Neuronal stem cell (in vitro differentiated cells): ENCODE measurements at regions not wholly inside any gene's neighbourhood (a gene's known extent, or its start where the extent isn't known, plus 50 kb on each side); places are given as distances from the start of the nearest gene placed in this dataset.

Experiments used
- DNase-seq: peaks from one replicate; pipeline ENCODE4 v3.0.0-alpha.2; 2013; ENCODE audit warnings: low spot score
- H2AFZ ChIP-seq: one replicate; pipeline ENCODE4 v1.6.1; 2013; ENCODE audit warnings: mild to moderate bottlenecking, low read length, inconsistent platforms
- H2AK5ac ChIP-seq: 2 replicates; pipeline ENCODE4 v1.6.1; 2013; ENCODE audit warnings: low read depth, mild to moderate bottlenecking, inconsistent platforms, low read length, moderate library complexity, mixed read lengths
- H2BK120ac ChIP-seq: 2 replicates; pipeline ENCODE4 v1.6.1; 2013; ENCODE audit warnings: low read depth, mild to moderate bottlenecking, inconsistent platforms, low read length, moderate library complexity, mixed read lengths
- H2BK12ac ChIP-seq: one replicate; pipeline ENCODE4 v1.6.1; 2013; ENCODE audit warnings: low read length, inconsistent platforms
- H2BK15ac ChIP-seq: 2 replicates; pipeline ENCODE4 v1.6.1; 2013; ENCODE audit warnings: mild to moderate bottlenecking, low read length, inconsistent platforms, mixed read lengths
- H2BK5ac ChIP-seq: one replicate; pipeline ENCODE4 v1.6.1; 2013; ENCODE audit warnings: inconsistent platforms, mild to moderate bottlenecking, low read length, moderate library complexity
- H3K14ac ChIP-seq: one replicate; pipeline ENCODE4 v1.6.1; 2013; ENCODE audit warnings: low read length, inconsistent platforms
- H3K18ac ChIP-seq: 2 replicates; pipeline ENCODE4 v1.6.1; 2013; ENCODE audit warnings: low read length, inconsistent platforms
- H3K23ac ChIP-seq: 2 replicates; pipeline ENCODE4 v1.6.1; 2013; ENCODE audit warnings: low read depth, mild to moderate bottlenecking, mixed read lengths, low read length, inconsistent platforms; ENCODE audit not compliant: poor library complexity
- H3K27ac ChIP-seq: replicated peaks from 3 replicates; pipeline ENCODE4 v1.5.1; 2013; ENCODE audit warnings: low read length, inconsistent platforms
- H3K27me3 ChIP-seq, 3 experiments: 2 replicates each; pipeline ENCODE4 v1.6.1; 2013; ENCODE audit warnings: low read length in 3 of 3, mild to moderate bottlenecking in 2 of 3, inconsistent platforms in 1 of 3, low read depth in 1 of 3, mixed read lengths in 1 of 3, moderate library complexity in 1 of 3; ENCODE audit not compliant: control insufficient read depth in 3 of 3, insufficient read depth in 3 of 3
- H3K36me3 ChIP-seq, 2 donors: replicated peaks in 1 of 2; 2 replicates each; pipeline ENCODE4 v1.6.1; 2013; ENCODE audit warnings: low read length in 2 of 2; ENCODE audit not compliant: control insufficient read depth in 2 of 2, insufficient read depth in 2 of 2
- H3K4ac ChIP-seq: 2 replicates; pipeline ENCODE4 v1.6.1; 2013; ENCODE audit warnings: inconsistent platforms, mild to moderate bottlenecking, low read length, moderate library complexity
- H3K4me1 ChIP-seq, 2 donors: 1 replicate in 1 of 2; 2 replicates in 1 of 2; pipeline ENCODE4 v1.6.1; 2013; ENCODE audit warnings: low read length in 2 of 2, low read depth in 1 of 2; ENCODE audit not compliant: control insufficient read depth in 2 of 2, insufficient read depth in 1 of 2
- H3K4me2 ChIP-seq: one replicate; pipeline ENCODE4 v1.6.1; 2013; ENCODE audit warnings: mild to moderate bottlenecking, low read length, inconsistent platforms; ENCODE audit not compliant: insufficient read depth, poor library complexity, severe bottlenecking
- H3K4me3 ChIP-seq, 2 donors: 2 replicates each; pipeline ENCODE4 v1.5.1; 2013; ENCODE audit warnings: low read length in 2 of 2, mild to moderate bottlenecking in 2 of 2, inconsistent platforms in 1 of 2, moderate library complexity in 1 of 2
- H3K79me1 ChIP-seq: one replicate; pipeline ENCODE4 v1.6.1; 2013; ENCODE audit warnings: low read depth, mild to moderate bottlenecking, inconsistent platforms, low read length, moderate library complexity
- H3K9ac ChIP-seq: one replicate; pipeline ENCODE4 v1.6.1; 2013; ENCODE audit warnings: mild to moderate bottlenecking, low read depth, low read length, inconsistent platforms; ENCODE audit not compliant: poor library complexity
- H3K9me3 ChIP-seq, 2 donors: replicated peaks in 1 of 2; 2 replicates each; pipeline versions ENCODE3 to v1.6.1; 2013; ENCODE audit warnings: low read length in 2 of 2, mild to moderate bottlenecking in 2 of 2, inconsistent platforms in 1 of 2, low read depth in 1 of 2, mixed read lengths in 1 of 2, moderate library complexity in 1 of 2; ENCODE audit not compliant: control insufficient read depth in 2 of 2, insufficient read depth in 1 of 2
- H4K8ac ChIP-seq: one replicate; pipeline ENCODE4 v1.6.1; 2013; ENCODE audit warnings: low read depth, mild to moderate bottlenecking, inconsistent platforms, low read length, moderate library complexity
- H4K91ac ChIP-seq: one replicate; pipeline ENCODE4 v1.6.1; 2013; ENCODE audit warnings: low read length, low read depth, mild to moderate bottlenecking, inconsistent platforms; ENCODE audit not compliant: poor library complexity
- WGBS, 2 donors: extraction: QIAGEN DNeasy Blood & Tissue Kit; methylation state at CpG; one replicate each; pipeline ENCODE4 v1.1.7; 2013; ENCODE audit warnings: missing lambda C conversion rate in 2 of 2, mixed read lengths in 1 of 2; ENCODE audit not compliant: insufficient read length in 2 of 2, insufficient replicate concordance in 1 of 2; ENCODE audit errors: extremely low coverage in 2 of 2; 5-methylcytosine and 5-hydroxymethylcytosine counted together

GRCh38 chr20:52542131-52542530, 350.6 kb upstream of the ZFP64 start:
- H3K4me1 ChIP-seq, result no peaks in the 10 kb centered on the region
- no peak overlapping the region for H3K4me3 ChIP-seq
- H3K27ac ChIP-seq, result no peak overlapping the region
- peaks cover 0 to 3% of the 10 kb centered on the region in 2 donors for H3K9me3 ChIP-seq
- no peak overlapping the region for H3K14ac ChIP-seq
- H3K79me1 ChIP-seq, result no peaks in the 10 kb centered on the region
- H2BK12ac ChIP-seq, result no peak overlapping the region
- H2BK120ac ChIP-seq, result no peak overlapping the region
- no peak overlapping the region for H2BK5ac ChIP-seq
- no peaks in the 10 kb centered on the region for H3K36me3 ChIP-seq
- no peak overlapping the region for H2AK5ac ChIP-seq
- no peak overlapping the region for H2AFZ ChIP-seq
- H4K8ac ChIP-seq, result no peak overlapping the region
- no peak overlapping the region for H3K18ac ChIP-seq
- H3K27me3 ChIP-seq, result no peaks in the 10 kb centered on the region
- H3K4me2 ChIP-seq, result no peak overlapping the region
- H4K91ac ChIP-seq, result no peak overlapping the region
- H3K23ac ChIP-seq, result no peak overlapping the region
- no CpG with 5 or more reads among the region's 4 CpGs for WGBS, 2 donors
- H3K4ac ChIP-seq, result no peak overlapping the region
- no peak overlapping the region for H2BK15ac ChIP-seq
- DNase-seq, result no peak
- H3K9ac ChIP-seq, result no peak overlapping the region

- H3K79me1 ChIP-seq, result no peaks in the 10 kb centered on the region
- H3K9me3 ChIP-seq, result peaks cover 0 to 3% of the 10 kb centered on the region in 2 donors
- no peak overlapping the region for H3K27ac ChIP-seq
- H3K4me2 ChIP-seq, result no peak overlapping the region
- H2AFZ ChIP-seq, result no peak overlapping the region
- H3K4ac ChIP-seq, result no peak overlapping the region
- no peak overlapping the region for H4K8ac ChIP-seq
- H2BK15ac ChIP-seq, result no peak overlapping the region
- no CpG with 5 or more reads among the region's 1 CpG for WGBS, 2 donors
- no peaks in the 10 kb centered on the region for H3K4me1 ChIP-seq
- no peaks in the 10 kb centered on the region for H3K27me3 ChIP-seq
- DNase-seq, result no peak
- no peak overlapping the region for H2BK5ac ChIP-seq
- H2BK120ac ChIP-seq, result no peak overlapping the region
- H3K36me3 ChIP-seq, result no peaks in the 10 kb centered on the region
- no peak overlapping the region for H4K91ac ChIP-seq
- no peak overlapping the region for H3K4me3 ChIP-seq
- H3K23ac ChIP-seq, result no peak overlapping the region
- no peak overlapping the region for H3K9ac ChIP-seq
- no peak overlapping the region for H2BK12ac ChIP-seq
- H3K18ac ChIP-seq, result peak overlapping the region; percentile 14
- no peak overlapping the region for H2AK5ac ChIP-seq
- H3K14ac ChIP-seq, result no peak overlapping the region
Observed at GRCh38 chr20:52540509-52540908, 348.9 kb upstream of the ZFP64 start.

DNA sequence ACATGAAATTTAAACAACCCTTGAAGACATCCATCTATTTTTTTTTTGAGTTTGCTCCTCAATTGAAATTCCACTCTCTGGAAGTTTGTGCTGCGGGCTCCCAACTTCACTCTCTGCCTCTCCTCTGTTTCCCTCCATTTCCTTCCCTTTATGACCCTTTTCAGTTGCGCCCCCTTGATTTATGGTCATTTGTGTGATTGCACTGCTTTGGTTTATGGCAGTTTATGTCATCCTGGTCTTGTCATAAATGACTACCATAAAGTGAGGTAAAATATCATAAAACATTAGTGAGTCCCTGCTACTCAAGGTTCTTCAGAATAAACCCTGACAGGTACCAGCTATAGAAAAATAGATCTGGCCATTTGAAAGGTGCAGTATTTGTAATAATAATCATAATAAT, 348.3 kb upstream of the ZFP64 start:
- Histone ChIP-seq H3K36me3 (no peaks in the 10 kb centered on the region), H3K79me1 (no peaks in the 10 kb centered on the region), H3K23ac (no peak overlapping the region), H2BK120ac (no peak overlapping the region), H2AK5ac (no peak overlapping the region), H3K27ac (no peak overlapping the region), H2BK15ac (no peak overlapping the region), H3K9me3 (peaks cover 0 to 3% of the 10 kb centered on the region in 2 donors), H3K9ac (no peak overlapping the region), H2AFZ (no peak overlapping the region), H3K27me3 (no peaks in the 10 kb centered on the region), H4K8ac (no peak overlapping the region), H3K14ac (no peak overlapping the region), H3K4me1 (no peaks in the 10 kb centered on the region), H3K18ac (no peak overlapping the region), H3K4ac (no peak overlapping the region), H2BK12ac (no peak overlapping the region), H3K4me3 (no peak overlapping the region), H3K4me2 (no peak overlapping the region), H2BK5ac (no peak overlapping the region), H4K91ac (no peak overlapping the region)
- no peak for DNase-seq
- WGBS, 2 donors, result no CpG with 5 or more reads among the region's 2 CpGs

DNA sequence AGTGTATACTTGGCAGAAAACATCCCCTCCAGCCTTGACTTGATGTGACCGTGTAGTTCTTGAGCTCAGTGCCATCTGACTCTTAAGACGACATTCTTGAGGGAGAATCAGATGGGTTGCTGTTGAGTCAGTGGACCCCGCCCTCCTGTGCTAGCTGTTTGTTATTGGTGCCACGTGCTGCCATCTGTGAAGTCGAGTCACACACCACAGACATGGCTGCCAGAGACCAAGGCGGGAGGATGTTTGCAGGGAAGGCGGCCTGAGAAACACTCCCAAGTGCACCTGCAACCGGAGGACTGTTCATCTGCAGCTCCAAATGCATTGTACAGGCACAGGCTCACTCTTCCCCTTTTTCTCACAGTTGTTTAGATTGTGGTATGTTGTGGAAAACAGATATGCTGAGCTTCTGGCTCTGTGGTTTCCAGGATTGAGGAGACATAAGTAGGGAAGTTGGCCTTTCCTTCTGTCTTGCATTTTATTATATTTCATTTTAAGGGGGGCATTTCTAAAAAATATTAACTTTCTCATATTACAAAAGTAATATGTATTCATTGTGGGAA, 345.3 kb upstream of the ZFP64 start:
- Histone ChIP-seq H3K4me3 (peak overlapping the region in 1 of 2 donors; percentile 42), H2AK5ac (no peak overlapping the region), H4K91ac (no peak overlapping the region), H2BK15ac (no peak overlapping the region), H4K8ac (no peak overlapping the region), H3K27me3 (no peaks in the 10 kb centered on the region), H2BK5ac (no peak overlapping the region), H3K9ac (no peak overlapping the region), H3K4me1 (no peaks in the 10 kb centered on the region), H3K4ac (no peak overlapping the region), H3K9me3 (no peaks in the 10 kb centered on the region), H3K14ac (no peak overlapping the region), H3K27ac (no peak overlapping the region), H3K4me2 (no peak overlapping the region), H3K36me3 (no peaks in the 10 kb centered on the region), H2AFZ (no peak overlapping the region), H2BK120ac (no peak overlapping the region), H3K79me1 (no peaks in the 10 kb centered on the region), H2BK12ac (no peak overlapping the region), H3K23ac (no peak overlapping the region), H3K18ac (no peak overlapping the region)
- DNase-seq, result no peak
- WGBS, 2 donors, result no CpG with 5 or more reads among the region's 8 CpGs
